NCI-H2227 (cell line): ENCODE measurements at regions not wholly inside any gene's neighbourhood (a gene's known extent, or its start where the extent isn't known, plus 50 kb on each side); places are given as distances from the start of the nearest gene placed in this dataset.
"Not testable (repeated sequence)": the region's sequence is repeated elsewhere in the genome, so short reads cannot be mapped to it uniquely, and the experiment has no call there.

Experiments used
- DNase-seq: peaks from one replicate; lab custom pipeline; 2025; ENCODE audit not compliant: unreplicated experiment; lab: John Stamatoyannopoulos, UW

GRCh38 chr20:48339190-48339985 lies 488.4 kb downstream of the PREX1 start:
- no peak for DNase-seq

- no peak for DNase-seq
Observed at GRCh38 chr20:48338717-48339116, 489.1 kb downstream of the PREX1 start.

DNA sequence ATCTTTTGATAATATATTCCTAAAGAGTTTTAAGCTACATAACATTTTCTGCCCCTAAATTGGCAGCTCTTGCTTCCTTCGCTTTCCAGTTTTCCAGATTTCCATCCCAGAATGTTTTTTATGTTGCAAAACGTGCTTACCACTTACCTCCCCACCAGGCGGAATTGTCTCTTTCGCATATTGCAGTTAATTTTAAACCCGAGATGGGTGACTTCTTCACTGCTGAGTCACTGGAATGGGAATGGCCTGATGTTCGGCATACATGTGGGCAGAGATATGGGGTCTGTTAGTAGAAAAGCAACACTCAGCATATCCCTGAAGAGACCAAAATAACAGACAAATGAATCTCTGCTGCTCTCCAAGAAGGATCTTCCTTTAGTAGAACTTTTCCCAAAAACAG lies 491.2 kb downstream of the PREX1 start:
- no peak for DNase-seq

- DNase-seq: no peak
Observed at GRCh38 chr20:48335308-48336050, 492.3 kb downstream of the PREX1 start.

DNA sequence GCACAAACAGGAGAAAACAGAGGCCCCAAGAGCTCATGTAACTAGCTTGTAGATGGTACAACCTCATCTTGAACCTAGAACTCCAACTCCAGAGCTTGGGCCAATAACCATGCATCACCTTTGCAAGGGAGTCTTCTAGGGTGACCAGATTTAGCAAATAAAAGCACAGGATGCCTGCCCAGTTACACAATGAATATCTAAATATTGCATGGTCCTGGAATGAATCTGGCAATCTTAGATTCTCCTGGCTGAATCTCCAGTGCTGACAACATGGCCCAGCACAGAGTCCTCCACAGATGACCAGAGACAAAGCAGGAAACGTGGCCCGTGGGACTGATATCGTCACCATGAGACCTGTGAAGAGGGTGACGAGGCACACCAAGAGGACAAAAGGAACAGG lies 494.1 kb downstream of the PREX1 start:
- DNase-seq: no peak

GRCh38 chr20:48332555-48332954 lies 495.2 kb downstream of the PREX1 start:
- no peak for DNase-seq

GRCh38 chr20:48331518-48332286 lies 496.1 kb downstream of the PREX1 start:
- no peak for DNase-seq

DNA sequence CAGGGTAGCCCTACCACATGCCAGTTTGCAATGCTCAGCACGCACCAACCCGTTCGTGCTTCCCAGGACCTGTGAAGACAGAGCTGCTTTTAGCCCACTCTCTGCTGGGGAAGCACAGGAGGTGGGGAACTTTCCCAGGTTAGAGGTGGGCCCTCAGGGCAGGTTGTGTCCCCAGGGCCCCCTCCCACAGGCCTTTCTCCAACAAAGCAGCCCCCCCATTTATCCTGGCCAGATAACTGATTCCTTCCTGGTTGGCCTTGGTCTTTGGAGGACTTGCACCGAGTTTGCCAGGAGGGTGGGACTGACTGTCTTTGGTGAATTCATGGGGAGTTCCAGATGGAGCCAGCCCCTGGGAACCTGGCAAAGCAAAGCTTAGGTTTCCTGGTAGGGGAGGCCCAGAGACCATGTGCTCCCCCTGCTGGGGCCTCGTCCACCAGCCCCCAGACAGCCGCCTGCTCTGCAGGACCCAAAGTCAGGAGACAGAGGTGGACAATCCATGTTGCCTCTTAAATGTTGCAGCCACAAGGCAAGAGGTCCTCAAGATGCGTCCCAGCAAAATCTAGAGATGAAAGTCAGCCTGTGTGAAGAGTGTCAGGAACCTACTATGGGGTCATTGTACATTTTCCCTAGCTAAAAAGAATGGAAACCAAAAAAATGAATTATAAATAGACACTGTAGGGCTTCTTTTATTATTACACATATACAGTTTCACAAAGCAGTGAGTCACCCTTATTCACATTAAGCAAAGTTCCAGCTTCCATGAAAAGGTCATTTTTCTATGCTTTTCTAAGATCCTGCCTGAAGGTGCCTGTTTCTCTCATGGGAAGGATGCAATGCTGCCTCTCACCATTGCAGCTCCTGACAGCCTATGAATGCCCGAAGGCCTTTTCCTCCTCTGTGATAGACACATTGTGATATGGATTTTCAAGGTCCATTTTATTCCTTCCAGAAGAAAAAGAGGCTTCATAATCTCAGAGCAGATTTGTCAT lies 497.8 kb downstream of the PREX1 start:
- DNase-seq: no peak

- no peak for DNase-seq
Observed at GRCh38 chr20:48329031-48329615, 498.7 kb downstream of the PREX1 start.

- not testable (repeated sequence) for DNase-seq
Observed at GRCh38 chr20:48327848-48328247, 500.0 kb downstream of the PREX1 start.

- no peak for DNase-seq
Observed at GRCh38 chr20:48326868-48327267, 500.9 kb downstream of the PREX1 start.

DNA sequence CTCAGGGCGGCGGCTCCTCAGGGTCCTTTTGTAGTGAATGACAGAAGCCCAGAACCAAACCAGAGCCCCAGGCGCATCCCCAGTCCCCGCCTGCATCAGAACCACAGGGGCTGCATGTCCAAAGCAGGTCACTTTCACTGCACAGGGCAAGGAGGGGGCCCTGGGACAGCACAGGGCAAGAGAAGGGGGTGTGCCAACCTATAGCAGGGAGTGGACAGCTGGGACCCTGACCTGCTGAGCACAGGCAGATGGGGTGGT lies 501.4 kb downstream of the PREX1 start:
- DNase-seq: no peak

- DNase-seq: no peak
Observed at GRCh38 chr20:48325656-48326433, 502.0 kb downstream of the PREX1 start.

GRCh38 chr20:48324744-48325143 lies 503.1 kb downstream of the PREX1 start:
- DNase-seq: no peak

- DNase-seq: no peak
Observed at GRCh38 chr20:48321271-48321670, 506.5 kb downstream of the PREX1 start.

GRCh38 chr20:48319943-48320584 lies 507.7 kb downstream of the PREX1 start:
- DNase-seq: no peak

DNA sequence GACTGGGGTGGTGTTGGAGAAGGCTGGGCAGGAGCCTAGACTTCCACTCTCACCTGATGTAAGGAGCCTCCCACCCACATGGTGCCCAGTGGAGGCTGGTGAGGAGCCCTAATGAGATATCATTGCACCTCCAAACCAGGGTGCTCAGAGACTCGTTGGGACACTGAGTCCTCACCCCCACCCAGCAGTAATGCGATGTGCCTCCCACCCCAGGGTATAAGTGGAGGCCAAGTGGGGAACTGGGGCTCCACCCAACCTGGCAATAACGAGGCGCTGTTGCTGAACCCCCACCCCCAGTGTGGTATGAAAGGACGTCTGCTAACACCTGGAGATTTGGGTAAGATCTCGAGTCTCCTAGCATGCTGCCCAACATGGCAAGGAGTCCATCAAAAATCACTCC lies 510.2 kb downstream of the PREX1 start:
- DNase-seq: no peak

DNA sequence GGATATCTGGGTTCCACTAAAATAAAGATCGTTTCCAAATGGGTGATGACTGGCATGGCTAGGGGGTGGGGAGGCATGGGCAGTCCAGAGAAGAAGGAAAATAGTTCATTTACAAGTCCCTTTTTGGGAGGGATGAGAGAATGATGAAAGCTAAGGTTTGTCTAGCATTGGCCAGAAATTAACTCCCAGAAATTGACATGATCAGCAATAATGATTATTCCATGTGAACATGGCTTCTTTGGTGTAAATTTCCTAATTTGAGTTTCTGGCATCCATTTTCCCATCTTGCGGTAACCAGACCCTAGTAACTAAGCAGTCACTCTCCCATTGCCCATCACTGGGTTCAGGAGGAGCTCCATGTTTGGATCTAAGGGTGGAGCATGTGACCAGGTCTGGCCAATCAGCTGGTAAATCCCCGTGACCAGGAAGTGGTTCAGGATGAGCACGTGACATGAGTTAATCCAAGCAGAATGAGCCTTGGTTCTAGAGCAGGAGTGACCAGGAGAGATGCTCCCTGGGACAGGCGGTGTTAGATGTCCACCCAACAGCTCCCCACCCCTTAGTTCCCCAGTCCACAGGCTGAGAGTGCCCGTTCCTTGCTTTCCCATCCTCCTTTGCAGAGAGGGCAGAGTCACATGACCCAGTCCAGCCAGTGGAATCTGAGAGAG lies 512.7 kb downstream of the PREX1 start:
- DNase-seq: no peak

GRCh38 chr20:48313324-48313723 lies 514.5 kb downstream of the PREX1 start:
- no peak for DNase-seq
